HEK293 (cell line): ENCODE measurements at regions not wholly inside any gene's neighbourhood (a gene's known extent, or its start where the extent isn't known, plus 50 kb on each side); places are given as distances from the start of the nearest gene placed in this dataset.

ENCODE experiments used
- CTCF ChIA-PET: fragments of 350-600 bp; formaldehyde crosslinking; extraction: SDS; loops from one replicate; lab custom pipeline; 2021; ENCODE audit warnings: antibody characterized with exemption; lab: Yijun Ruan, JAX
- POLR2A ChIA-PET: fragments of 300-600 bp; formaldehyde crosslinking; extraction: SDS; loops from one replicate; lab custom pipeline; 2020; ENCODE audit warnings: antibody characterized with exemption, inconsistent platforms; lab: Yijun Ruan, JAX
- H3K27ac ChIP-seq: fragments of 200-500 bp; sonication (Bioruptor generic); 2 replicates; pipeline ENCODE4 v1.5.1; 2014; ENCODE audit warnings: low read depth, low read length, control low read depth, inconsistent platforms; ENCODE audit errors: extremely low read depth
- H3K36me3 ChIP-seq, 2 experiments: fragments of 200-500 bp in 1 of 2; sonication (Bioruptor generic) in 1 of 2; 1 replicate in 1 of 2; 2 replicates in 1 of 2; pipeline ENCODE4 v1.5.1; 2014 to 2017; ENCODE audit warnings: inconsistent platforms in 2 of 2, low read length in 2 of 2; ENCODE audit not compliant: control insufficient read depth in 2 of 2, insufficient read depth in 1 of 2
- H3K4me1 ChIP-seq: fragments of 200-500 bp; sonication (Bioruptor generic); 2 replicates; pipeline ENCODE4 v1.5.1; 2014; ENCODE audit warnings: mild to moderate bottlenecking, low read length, inconsistent platforms; ENCODE audit not compliant: control insufficient read depth, insufficient read depth
- H3K4me3 ChIP-seq: 2 replicates; pipeline ENCODE4 v1.5.1; 2011; ENCODE audit warnings: low read depth, mild to moderate bottlenecking, control low read depth, low read length, moderate library complexity
- H3K9me3 ChIP-seq: fragments of 200-500 bp; sonication (Bioruptor generic); 2 replicates; pipeline ENCODE4 v1.5.1; 2014; ENCODE audit warnings: low read depth, low read length, inconsistent platforms; ENCODE audit not compliant: control insufficient read depth, insufficient read depth
- BCL6B ChIP-seq: fragments of 450-650 bp; formaldehyde crosslinking; IDR thresholded peaks from 2 replicates; pipeline ENCODE4 v1.5.1; 2017; ENCODE audit warnings: missing biosample characterization, missing genetic modification characterization
- EGR2 ChIP-seq: fragments of 450-650 bp; formaldehyde crosslinking; IDR thresholded peaks from 2 replicates; pipeline ENCODE4 v1.5.1; 2016; ENCODE audit warnings: low read depth, missing biosample characterization, missing genetic modification characterization
- FEZF1 ChIP-seq: fragments of 450-650 bp; formaldehyde crosslinking; IDR thresholded peaks from 2 replicates; pipeline ENCODE4 v1.5.1; 2016; ENCODE audit warnings: missing biosample characterization, missing genetic modification characterization
- MYNN ChIP-seq: fragments of 450-650 bp; formaldehyde crosslinking; IDR thresholded peaks from 2 replicates; pipeline ENCODE4 v1.5.1; 2016; ENCODE audit warnings: missing biosample characterization, missing genetic modification characterization, borderline replicate concordance
- SP7 ChIP-seq: fragments of 450-650 bp; formaldehyde crosslinking; IDR thresholded peaks from 2 replicates; pipeline ENCODE4 v1.5.1; 2016; ENCODE audit warnings: missing biosample characterization, missing genetic modification characterization
- ZBTB21 ChIP-seq: fragments of 450-650 bp; formaldehyde crosslinking; IDR thresholded peaks from 2 replicates; pipeline ENCODE4 v1.5.1; 2017; ENCODE audit warnings: missing biosample characterization, missing genetic modification characterization
- ZBTB26 ChIP-seq: fragments of 450-650 bp; formaldehyde crosslinking; optimal IDR thresholded peaks from 2 replicates; pipeline ENCODE3; 2016; ENCODE audit warnings: missing biosample characterization, mild to moderate bottlenecking, missing genetic modification characterization
- ZBTB49 ChIP-seq: fragments of 450-650 bp; formaldehyde crosslinking; IDR thresholded peaks from 2 replicates; pipeline ENCODE4 v1.5.1; 2016; ENCODE audit warnings: missing biosample characterization, missing genetic modification characterization, low read depth
- ZFP37 ChIP-seq: fragments of 450-650 bp; formaldehyde crosslinking; IDR thresholded peaks from 2 replicates; pipeline ENCODE4 v1.5.1; 2016; ENCODE audit warnings: missing biosample characterization, missing genetic modification characterization
- ZIC2 ChIP-seq: fragments of 450-650 bp; formaldehyde crosslinking; IDR thresholded peaks from 2 replicates; pipeline ENCODE4 v1.5.1; 2016; ENCODE audit warnings: missing biosample characterization, missing genetic modification characterization
- ZNF121 ChIP-seq: fragments of 450-650 bp; formaldehyde crosslinking; IDR thresholded peaks from 2 replicates; pipeline ENCODE4 v1.5.1; 2016; ENCODE audit warnings: missing biosample characterization, missing genetic modification characterization
- ZNF175 ChIP-seq: fragments of 450-650 bp; formaldehyde crosslinking; IDR thresholded peaks from 2 replicates; pipeline ENCODE4 v1.5.1; 2016; ENCODE audit warnings: missing biosample characterization, missing genetic modification characterization
- ZNF18 ChIP-seq: fragments of 450-650 bp; formaldehyde crosslinking; IDR thresholded peaks from 2 replicates; pipeline ENCODE4 v1.5.1; 2016; ENCODE audit warnings: missing biosample characterization, missing genetic modification characterization
- ZNF280D ChIP-seq: fragments of 450-650 bp; formaldehyde crosslinking; IDR thresholded peaks from 2 replicates; pipeline ENCODE4 v1.5.1; 2016; ENCODE audit warnings: missing biosample characterization, missing genetic modification characterization
- ZNF391 ChIP-seq: fragments of 450-650 bp; formaldehyde crosslinking; IDR thresholded peaks from 2 replicates; pipeline ENCODE4 v1.5.1; 2016; ENCODE audit warnings: low read depth, missing biosample characterization, missing genetic modification characterization, borderline replicate concordance
- ZNF513 ChIP-seq: fragments of 450-650 bp; IDR thresholded peaks from 2 replicates; pipeline ENCODE4 v1.5.1; 2018; ENCODE audit warnings: missing biosample characterization, missing genetic modification characterization
- ZNF530 ChIP-seq: fragments of 450-650 bp; formaldehyde crosslinking; IDR thresholded peaks from 2 replicates; pipeline ENCODE4 v1.5.1; 2016; ENCODE audit warnings: low read depth, missing biosample characterization, missing genetic modification characterization
- ZNF548 ChIP-seq: fragments of 450-650 bp; formaldehyde crosslinking; IDR thresholded peaks from 2 replicates; pipeline ENCODE4 v1.5.1; 2016; ENCODE audit warnings: missing biosample characterization, missing genetic modification characterization
- ZNF549 ChIP-seq: fragments of 450-650 bp; IDR thresholded peaks from 2 replicates; pipeline ENCODE4 v1.5.1; 2018; ENCODE audit warnings: missing biosample characterization, missing genetic modification characterization, mild to moderate bottlenecking, inconsistent platforms, moderate library complexity
- ZNF596 ChIP-seq: fragments of 450-650 bp; IDR thresholded peaks from 2 replicates; pipeline ENCODE4 v1.5.0; 2018; ENCODE audit warnings: missing biosample characterization, mild to moderate bottlenecking, missing genetic modification characterization, moderate library complexity
- ZNF76 ChIP-seq: fragments of 450-650 bp; formaldehyde crosslinking; IDR thresholded peaks from 2 replicates; pipeline ENCODE4; 2016; ENCODE audit warnings: low read depth, missing biosample characterization, missing genetic modification characterization, borderline replicate concordance
- ZNF791 ChIP-seq: fragments of 450-650 bp; formaldehyde crosslinking; IDR thresholded peaks from 2 replicates; pipeline ENCODE4 v1.5.1; 2016; ENCODE audit warnings: missing biosample characterization, missing genetic modification characterization

- TF ChIP-seq ZBTB26 (tag by site-specific recombination) = no peak
- no peak for TF ChIP-seq FEZF1 (tag by site-specific recombination)
- TF ChIP-seq ZNF391 = no peak
- TF ChIP-seq ZNF548 (tag by site-specific recombination) = no peak
- TF ChIP-seq ZNF596 (tag by site-specific recombination) = no peak
- no peak for TF ChIP-seq ZBTB21 (tag by site-specific recombination)
- no peak for TF ChIP-seq ZFP37
- no peak for TF ChIP-seq SP7 (tag by site-specific recombination)
These were observed 449.2 kb upstream of the ACTBL2 start (continued) for GRCh38 chr5:57931807-57932206.

- ChIA-PET POLR2A (no interaction called here), CTCF (interaction anchor here (0.7 to 1.2 kb wide), 2 partner anchors 44 to 430 kb away, joined by 3 to 4 read pairs; no protein-coding TSS in a partner anchor)
- H3K4me3 ChIP-seq = no peak overlapping the region
- TF ChIP-seq ZIC2 (tag by site-specific recombination) (no peak), ZNF175 (tag by site-specific recombination) (no peak), ZNF76 (tag by site-specific recombination) (no peak), MYNN (no peak), ZNF513 (no peak), ZBTB49 (tag by site-specific recombination) (no peak), ZNF18 (tag by site-specific recombination) (no peak), ZNF549 (tag by site-specific recombination) (no peak), ZNF791 (tag by site-specific recombination) (no peak), BCL6B (tag by site-specific recombination) (no peak), EGR2 (no peak), ZNF530 (tag by site-specific recombination) (no peak), ZNF121 (tag by site-specific recombination) (no peak), ZNF280D (tag by site-specific recombination) (no peak)
- H3K4me1 ChIP-seq = no peaks in the 10 kb centered on the region
- H3K9me3 ChIP-seq = no peaks in the 10 kb centered on the region
- no peak overlapping the region for H3K27ac ChIP-seq
- H3K36me3 ChIP-seq = no peaks in the 10 kb centered on the region
These were observed 448.7 kb upstream of the ACTBL2 start for GRCh38 chr5:57931352-57931751.
